A549 (cell line): ENCODE measurements at regions not wholly inside any gene's neighbourhood (a gene's known extent, or its start where the extent isn't known, plus 50 kb on each side); places are given as distances from the start of the nearest gene placed in this dataset.

Experiments used
- ATAC-seq, 2 experiments: fragments of 200-7000 bp in 1 of 2; fragments of >200 bp in 1 of 2; cut with Nextera tagmentation in 1 of 2; cut with Tn5 transposase in 1 of 2; 3 replicates each; pipeline versions ENCODE4 v1.8.0 to v1.9.1; 2018 to 2020; ENCODE audit warnings: mild to moderate bottlenecking in 1 of 2, moderate library complexity in 1 of 2
- CTCF ChIA-PET: fragments of 300-600 bp; sonication (Branson Sonifier 250); formaldehyde crosslinking; extraction: SDS; loops from one replicate; lab custom pipeline; 2021; ENCODE audit warnings: antibody characterized with exemption, inconsistent platforms; lab: Yijun Ruan, JAX
- POLR2A ChIA-PET: fragments of 350-600 bp; formaldehyde crosslinking; extraction: SDS; loops from one replicate; lab custom pipeline; 2021; ENCODE audit warnings: antibody characterized with exemption, inconsistent platforms; lab: Yijun Ruan, JAX
- DNase-seq, 2 experiments: peaks; one replicate each; pipeline versions ENCODE4 v3.0.0 to v3.0.0-alpha.2; 2011 to 2016; ENCODE audit warnings: low read depth in 1 of 2, low spot score in 1 of 2
- FAIRE-seq: peaks from 2 replicates; lab custom pipeline; 2011; peaks lifted over from hg19 to GRCh38; lab: Jason Lieb, UNC
- H3K27ac ChIP-seq, 2 experiments: fragments of >200 bp; sonication (Bioruptor Twin); formaldehyde crosslinking; 3 replicates each; pipeline ENCODE4 v1.5.1; 2016 to 2017
- H3K4me1 ChIP-seq: fragments of >200 bp; sonication (Bioruptor Twin); formaldehyde crosslinking; 3 replicates; pipeline ENCODE4 v1.6.1; 2016
- H3K4me2 ChIP-seq: fragments of >200 bp; sonication (Bioruptor Twin); formaldehyde crosslinking; 3 replicates; pipeline ENCODE4 v1.6.1; 2016
- H3K4me3 ChIP-seq: fragments of >200 bp; sonication (Bioruptor Twin); formaldehyde crosslinking; 3 replicates; pipeline ENCODE4 v1.5.1; 2016
- H3K9me3 ChIP-seq: fragments of >200 bp; sonication (Bioruptor Twin); formaldehyde crosslinking; 3 replicates; pipeline ENCODE4 v1.6.1; 2016
- CEBPB ChIP-seq, 2 experiments: fragments of >200 bp in 1 of 2; sonication (Bioruptor Twin) in 1 of 2; formaldehyde crosslinking in 1 of 2; IDR thresholded peaks; 2 replicates each; pipeline ENCODE4 v1.6.1; 2012 to 2016
- CHD2 ChIP-seq: fragments of 150-350 bp; IDR thresholded peaks from 2 replicates; pipeline ENCODE4 v1.6.1; 2014; ENCODE audit warnings: low read length; ENCODE audit not compliant: partially characterized antibody
- CHD4 ChIP-seq: fragments of 200-600 bp; sonication (generic); IDR thresholded peaks from 2 replicates; pipeline ENCODE4 v1.6.1; 2016; ENCODE audit warnings: antibody characterized with exemption, mild to moderate bottlenecking, borderline replicate concordance
- CTCF ChIP-seq: fragments of >200 bp; sonication (Bioruptor Twin); formaldehyde crosslinking; IDR thresholded peaks from 3 replicates; pipeline ENCODE4 v1.5.1; 2016
- EHMT2 ChIP-seq: fragments of 200-600 bp; sonication (generic); IDR thresholded peaks from 2 replicates; pipeline ENCODE4 v1.6.1; 2016; ENCODE audit warnings: antibody characterized with exemption, low read depth, mild to moderate bottlenecking, moderate library complexity
- FOXS1 ChIP-seq: fragments of 250-450 bp; sonication (Bioruptor Pico); IDR thresholded peaks from 2 replicates; pipeline ENCODE4 v1.5.0; 2020; ENCODE audit warnings: mild to moderate bottlenecking, moderate library complexity
- HOXB13 ChIP-seq: fragments of 250-450 bp; sonication (Bioruptor Pico); IDR thresholded peaks from 2 replicates; pipeline ENCODE4 v1.5.0; 2020; ENCODE audit warnings: low read depth, mild to moderate bottlenecking, moderate library complexity
- JUN ChIP-seq, 2 experiments: fragments of >200 bp; sonication (Bioruptor Twin); formaldehyde crosslinking; IDR thresholded peaks; 2 replicates in 1 of 2; 3 replicates in 1 of 2; pipeline ENCODE4 v1.6.1; 2016 to 2017
- KDM5A ChIP-seq: fragments of 200-600 bp; sonication (generic); IDR thresholded peaks from 2 replicates; pipeline ENCODE4 v1.6.1; 2016; ENCODE audit warnings: antibody characterized with exemption, mild to moderate bottlenecking
- MAFK ChIP-seq: fragments of 450-650 bp; IDR thresholded peaks from 2 replicates; pipeline ENCODE4 v1.6.1; 2014; ENCODE audit not compliant: partially characterized antibody
- MAZ ChIP-seq: fragments of 150-350 bp; IDR thresholded peaks from 2 replicates; pipeline ENCODE4 v1.6.1; 2014; ENCODE audit warnings: antibody characterized with exemption, low read depth, low read length, borderline replicate concordance
- PHF8 ChIP-seq: fragments of 200-600 bp; sonication (generic); IDR thresholded peaks from 2 replicates; pipeline ENCODE4 v1.6.1; 2016; ENCODE audit warnings: low read depth, mild to moderate bottlenecking, antibody characterized with exemption, moderate library complexity, borderline replicate concordance
- RAD21 ChIP-seq, 2 experiments: fragments of >200 bp in 1 of 2; sonication (Bioruptor Twin) in 1 of 2; formaldehyde crosslinking in 1 of 2; IDR thresholded peaks in 1 of 2; conservative IDR thresholded peaks in 1 of 2; 2 replicates in 1 of 2; 3 replicates in 1 of 2; pipeline ENCODE4 v1.6.1; 2012 to 2018; ENCODE audit warnings: inconsistent platforms in 1 of 2
- REST ChIP-seq: fragments of 200-600 bp; sonication (generic); IDR thresholded peaks from 2 replicates; pipeline ENCODE4 v1.6.1; 2016; ENCODE audit warnings: antibody characterized with exemption, mild to moderate bottlenecking, moderate library complexity
- RNF2 ChIP-seq: fragments of 200-600 bp; sonication (generic); IDR thresholded peaks from 2 replicates; pipeline ENCODE4 v1.6.1; 2016; ENCODE audit warnings: low read depth, mild to moderate bottlenecking, antibody characterized with exemption, moderate library complexity, borderline replicate concordance
- TFCP2L1 ChIP-seq: fragments of 250-450 bp; sonication (Bioruptor Pico); IDR thresholded peaks from 2 replicates; pipeline ENCODE4 v1.5.0; 2021; ENCODE audit warnings: mild to moderate bottlenecking
- TP53 ChIP-seq: fragments of 250-450 bp; sonication (Bioruptor Pico); IDR thresholded peaks from 2 replicates; pipeline ENCODE4 v1.5.0; 2021; ENCODE audit warnings: mild to moderate bottlenecking, moderate library complexity
- ZSCAN20 ChIP-seq: fragments of 250-450 bp; sonication (Bioruptor Pico); IDR thresholded peaks from 2 replicates; pipeline ENCODE4 v1.8.0; 2022; ENCODE audit warnings: mild to moderate bottlenecking, moderate library complexity
- WGBS: methylation state at CpG from one replicate; pipeline ENCODE4 v1.1.6; 2017; ENCODE audit errors: missing lambda C conversion rate; 5-methylcytosine and 5-hydroxymethylcytosine counted together
- TF ChIP-seq, protein P1 (sequence below): fragments of >200 bp; sonication (Bioruptor Twin); formaldehyde crosslinking; IDR thresholded peaks from 3 replicates; pipeline ENCODE4 v1.6.1; 2016
- TF ChIP-seq, protein P2 (sequence below): fragments of 250-450 bp; sonication (Bioruptor Pico); IDR thresholded peaks from 2 replicates; pipeline ENCODE4 v1.5.0; 2020; ENCODE audit warnings: low read depth, mild to moderate bottlenecking, moderate library complexity
- TF ChIP-seq, protein P3 (sequence below): IDR thresholded peaks from 2 replicates; pipeline ENCODE4 v1.6.1; 2012

DNA sequence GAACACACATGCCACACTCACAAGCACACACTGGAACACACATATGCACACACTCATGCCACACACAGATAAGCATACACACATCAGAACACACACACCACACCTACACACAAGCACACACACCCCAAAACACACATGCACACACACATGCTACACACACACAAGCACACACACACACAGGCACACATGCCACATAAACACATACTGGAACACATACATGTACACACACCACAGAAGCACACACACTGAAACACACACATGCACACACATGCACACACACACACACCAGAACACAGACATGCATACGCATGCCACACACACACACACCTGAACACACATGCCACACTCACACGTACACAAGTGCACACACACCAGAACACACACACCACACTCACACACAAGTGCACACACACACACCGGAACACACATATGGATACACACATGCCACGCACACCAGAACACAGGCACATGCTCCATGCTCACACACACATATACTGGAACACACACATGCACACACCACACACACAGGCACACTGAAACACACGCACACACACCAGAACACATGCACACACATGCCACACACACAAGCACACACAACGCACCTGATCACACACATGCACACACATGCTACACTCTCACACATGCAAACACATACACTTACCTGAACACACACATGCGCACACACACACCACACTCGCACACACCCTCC, 78.0 kb upstream of the IRX4 start:
- Histone ChIP-seq H3K27ac (no peak overlapping the region), H3K9me3 (no peaks in the 10 kb centered on the region), H3K4me3 (no peak overlapping the region), H3K4me2 (no peak overlapping the region), H3K4me1 (no peaks in the 10 kb centered on the region)
- CTCF ChIA-PET = no interaction called here
- POLR2A ChIA-PET = no interaction called here
- WGBS = 62% methylated on average over 8 of the region's 8 CpGs
- ATAC-seq (no peak), DNase-seq (no peak), FAIRE-seq (no peak)
- no peak for TF ChIP-seq TP53 (CRISPR knock-in tag)
- TF ChIP-seq REST = no peak
- no peak for TF ChIP-seq CTCF
- TF ChIP-seq CEBPB (IDR thresholded peaks at IDR 0.05) = no peak
- TF ChIP-seq MAFK = no peak
- TF ChIP-seq ZSCAN20 (CRISPR knock-in tag) = no peak
- TF ChIP-seq HOXB13 (CRISPR knock-in tag) = no peak
- no peak for TF ChIP-seq FOXS1
- TF ChIP-seq PHF8 = no peak
- TF ChIP-seq, protein P1, sequence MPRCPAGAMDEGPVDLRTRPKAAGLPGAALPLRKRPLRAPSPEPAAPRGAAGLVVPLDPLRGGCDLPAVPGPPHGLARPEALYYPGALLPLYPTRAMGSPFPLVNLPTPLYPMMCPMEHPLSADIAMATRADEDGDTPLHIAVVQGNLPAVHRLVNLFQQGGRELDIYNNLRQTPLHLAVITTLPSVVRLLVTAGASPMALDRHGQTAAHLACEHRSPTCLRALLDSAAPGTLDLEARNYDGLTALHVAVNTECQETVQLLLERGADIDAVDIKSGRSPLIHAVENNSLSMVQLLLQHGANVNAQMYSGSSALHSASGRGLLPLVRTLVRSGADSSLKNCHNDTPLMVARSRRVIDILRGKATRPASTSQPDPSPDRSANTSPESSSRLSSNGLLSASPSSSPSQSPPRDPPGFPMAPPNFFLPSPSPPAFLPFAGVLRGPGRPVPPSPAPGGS = no peak
- no peak for TF ChIP-seq KDM5A
- TF ChIP-seq TFCP2L1 (CRISPR knock-in tag) = no peak
- TF ChIP-seq, protein P2, sequence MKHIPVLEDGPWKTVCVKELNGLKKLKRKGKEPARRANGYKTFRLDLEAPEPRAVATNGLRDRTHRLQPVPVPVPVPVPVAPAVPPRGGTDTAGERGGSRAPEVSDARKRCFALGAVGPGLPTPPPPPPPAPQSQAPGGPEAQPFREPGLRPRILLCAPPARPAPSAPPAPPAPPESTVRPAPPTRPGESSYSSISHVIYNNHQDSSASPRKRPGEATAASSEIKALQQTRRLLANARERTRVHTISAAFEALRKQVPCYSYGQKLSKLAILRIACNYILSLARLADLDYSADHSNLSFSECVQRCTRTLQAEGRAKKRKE (CRISPR knock-in tag) = no peak
- TF ChIP-seq RAD21 (conservative IDR thresholded peaks at IDR 0.05 in 1 of 2, IDR thresholded peaks at IDR 0.05 in 1 of 2) = no peak

- ATAC-seq (no peak), FAIRE-seq (no peak), DNase-seq (no peak)
- H3K9me3 ChIP-seq = no peaks in the 10 kb centered on the region
- 31% methylated on average over 27 of the region's 27 CpGs for whole genome bisulfite sequencing
- no peaks in the 10 kb centered on the region for H3K4me1 ChIP-seq
- ChIA-PET CTCF (no interaction called here), POLR2A (no interaction called here)
- no peak overlapping the region for H3K4me3 ChIP-seq
- no peak overlapping the region for H3K27ac ChIP-seq
- no peak overlapping the region for H3K4me2 ChIP-seq
- no peak for TF ChIP-seq JUN (IDR thresholded peaks at IDR 0.05)
- TF ChIP-seq, protein P2 (CRISPR knock-in tag) = no peak
- TF ChIP-seq EHMT2 = no peak
- TF ChIP-seq, protein P3, sequence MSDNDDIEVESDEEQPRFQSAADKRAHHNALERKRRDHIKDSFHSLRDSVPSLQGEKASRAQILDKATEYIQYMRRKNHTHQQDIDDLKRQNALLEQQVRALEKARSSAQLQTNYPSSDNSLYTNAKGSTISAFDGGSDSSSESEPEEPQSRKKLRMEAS = no peak
- TF ChIP-seq REST = no peak
- no peak for TF ChIP-seq CHD2
- no peak for TF ChIP-seq PHF8
- no peak for TF ChIP-seq MAZ
- no peak for TF ChIP-seq RNF2
- TF ChIP-seq CHD4 = no peak
Observed at GRCh38 chr5:1959725-1960581, 77.2 kb upstream of the IRX4 start.
